HG03103 (cell line): ENCODE measurements at regions not wholly inside any gene's neighbourhood (a gene's known extent, or its start where the extent isn't known, plus 50 kb on each side); places are given as distances from the start of the nearest gene placed in this dataset.
"Not testable (repeated sequence)": the region's sequence is repeated elsewhere in the genome, so short reads cannot be mapped to it uniquely, and the experiment has no call there.

Experiments used
- ATAC-seq: cut with Tn5 transposase; IDR thresholded peaks from one replicate; pipeline ENCODE4 v1.9.1; 2021; ENCODE audit warnings: low read depth; ENCODE audit not compliant: unreplicated experiment

GRCh38 chr9:88287972-88288371, 100.3 kb upstream of the SPIN1 start:
- ATAC-seq = no peak

- no peak for ATAC-seq
Measured at GRCh38 chr9:88280816-88281382, 107.3 kb upstream of the SPIN1 start.

- no peak for ATAC-seq
Measured at GRCh38 chr9:88278036-88278435, 110.2 kb upstream of the SPIN1 start.

- ATAC-seq = no peak
Measured at GRCh38 chr9:88274078-88274477, 114.2 kb upstream of the SPIN1 start.

GRCh38 chr9:88272986-88273385, 115.3 kb upstream of the SPIN1 start:
- ATAC-seq = no peak

GRCh38 chr9:88270413-88270812, 117.8 kb upstream of the SPIN1 start:
- ATAC-seq = no peak

GRCh38 chr9:88268886-88269285, 119.4 kb upstream of the SPIN1 start:
- ATAC-seq = no peak

GRCh38 chr9:88267283-88267682, 121.0 kb upstream of the SPIN1 start:
- no peak for ATAC-seq

- no peak for ATAC-seq
Measured at GRCh38 chr9:88266416-88266815, 121.8 kb upstream of the SPIN1 start.

- ATAC-seq = no peak
Measured at GRCh38 chr9:88259001-88259400, 120.7 kb upstream of the SPATA31C2 start.

- no peak for ATAC-seq
Measured at GRCh38 chr9:88258601-88259000, 120.3 kb upstream of the SPATA31C2 start.

GRCh38 chr9:88258024-88258423, 119.7 kb upstream of the SPATA31C2 start:
- ATAC-seq = no peak

GRCh38 chr9:88256216-88256615, 117.9 kb upstream of the SPATA31C2 start:
- ATAC-seq = no peak

- ATAC-seq = not testable (repeated sequence)
Measured at GRCh38 chr9:88255806-88256205, 117.5 kb upstream of the SPATA31C2 start.

GRCh38 chr9:88251903-88252302, 113.6 kb upstream of the SPATA31C2 start:
- no peak for ATAC-seq

GRCh38 chr9:88243736-88244135, 105.5 kb upstream of the SPATA31C2 start:
- ATAC-seq = no peak

GRCh38 chr9:88242879-88243278, 104.6 kb upstream of the SPATA31C2 start:
- no peak for ATAC-seq

- no peak for ATAC-seq
Measured at GRCh38 chr9:88237991-88238571, 99.8 kb upstream of the SPATA31C2 start.

GRCh38 chr9:88237479-88237961, 99.2 kb upstream of the SPATA31C2 start:
- no peak for ATAC-seq

GRCh38 chr9:88236511-88237478, 98.5 kb upstream of the SPATA31C2 start:
- no peak for ATAC-seq

- no peak for ATAC-seq
Measured at GRCh38 chr9:88235615-88236014, 97.3 kb upstream of the SPATA31C2 start.
